Left lung (tissue), 4 donors: ENCODE measurements at regions not wholly inside any gene's neighbourhood (a gene's known extent, or its start where the extent isn't known, plus 50 kb on each side); places are given as distances from the start of the nearest gene placed in this dataset.

ENCODE experiments used
- ATAC-seq: fragments of 200-7000 bp; cut with Tn5 transposase; one replicate; pipeline ENCODE4 v1.9.1; 2020; ENCODE audit warnings: moderate library complexity
- DNase-seq, 4 donors: peaks; one replicate each; pipeline ENCODE4 v3.0.0-alpha.2; 2013 to 2020
- H3K27ac ChIP-seq, 2 donors: fragments of 200-600 bp; sonication (generic) in 1 of 2; one replicate each; pipeline versions ENCODE4 v1.5.0 to v1.8.0; 2020 to 2021
- H3K27me3 ChIP-seq, 2 donors: fragments of 200-600 bp; sonication (generic) in 1 of 2; one replicate each; pipeline versions ENCODE4 v1.5.0 to v1.8.0; 2020 to 2021
- H3K36me3 ChIP-seq, 2 donors: fragments of 200-600 bp; sonication (generic) in 1 of 2; one replicate each; pipeline versions ENCODE4 v1.5.0 to v1.8.0; 2020 to 2021
- H3K4me1 ChIP-seq, 2 donors: fragments of 200-600 bp; one replicate each; pipeline ENCODE4 v1.8.0; 2021
- H3K4me3 ChIP-seq, 2 donors: fragments of 200-600 bp; sonication (generic) in 1 of 2; one replicate each; pipeline versions ENCODE4 v1.5.0 to v1.8.0; 2020 to 2021; ENCODE audit warnings: mild to moderate bottlenecking in 1 of 2
- H3K9me3 ChIP-seq, 2 donors: fragments of 200-600 bp; sonication (generic) in 1 of 2; one replicate each; pipeline versions ENCODE4 v1.5.0 to v1.8.0; 2020 to 2021
- CTCF ChIP-seq, 2 donors: fragments of 200-600 bp; sonication (generic) in 1 of 2; IDR thresholded peaks; one replicate each; pipeline versions ENCODE4 v1.5.0 to v1.8.0; 2021; ENCODE audit warnings: antibody characterized with exemption in 2 of 2
- intact Hi-C, 2 donors: fragments of 100-400 bp; cut with DNase I; formaldehyde crosslinking; loops; one replicate each; pipeline versions ENCODE4 v1.11.2 to v1.14.2; 2022
- donor health status: DM: no; HTN: yes; CAD: no.
- donor health status: DM: no; HTN: no; CAD: no.

GRCh38 chr9:81824802-81825730 is 103.2 kb upstream of the SPATA31D4 start:
- no peak for ATAC-seq
- peaks cover 0 to 3% of the 10 kb centered on the region in 2 donors for H3K4me1 ChIP-seq
- DNase-seq, result no peak

GRCh38 chr9:81825846-81826516 is 102.2 kb upstream of the SPATA31D4 start:
- peak overlapping the region in 1 of 2 donors; percentile 14 for H3K27ac ChIP-seq
- ATAC-seq, result peak; percentile 34
- no peak for DNase-seq
- H3K27me3 ChIP-seq, result no peaks in the 10 kb centered on the region
- no peak for TF ChIP-seq CTCF (IDR thresholded peaks at IDR 0.05)
- intact Hi-C loops, result no loop called here
- H3K36me3 ChIP-seq, result no peaks in the 10 kb centered on the region
- H3K9me3 ChIP-seq, result no peaks in the 10 kb centered on the region
- H3K4me3 ChIP-seq, result no peak overlapping the region
- H3K4me1 ChIP-seq, result peaks cover 0 to 3% of the 10 kb centered on the region in 2 donors

More at GRCh38 chr9:81824802-81825730, 103.2 kb upstream of the SPATA31D4 start:
- no peak overlapping the region for H3K4me3 ChIP-seq
- no peak for TF ChIP-seq CTCF (IDR thresholded peaks at IDR 0.05)
- H3K27me3 ChIP-seq, result no peaks in the 10 kb centered on the region
- no peaks in the 10 kb centered on the region for H3K9me3 ChIP-seq
- intact Hi-C loops, result no loop called here
- no peak overlapping the region for H3K27ac ChIP-seq
- H3K36me3 ChIP-seq, result no peaks in the 10 kb centered on the region

- intact Hi-C loops, result no loop called here
These were observed 101.7 kb upstream of the SPATA31D4 start for GRCh38 chr9:81826517-81826906.

GRCh38 chr9:81827616-81828296 is 100.5 kb upstream of the SPATA31D4 start:
- Histone ChIP-seq H3K27me3 (no peaks in the 10 kb centered on the region), H3K27ac (no peak overlapping the region), H3K4me3 (no peak overlapping the region), H3K4me1 (peaks cover 0 to 3% of the 10 kb centered on the region in 2 donors), H3K9me3 (no peaks in the 10 kb centered on the region), H3K36me3 (no peaks in the 10 kb centered on the region)
- ATAC-seq (no peak), DNase-seq (no peak)
- intact Hi-C loops, result no loop called here
- TF ChIP-seq CTCF (IDR thresholded peaks at IDR 0.05), result no peak

More at GRCh38 chr9:81826517-81826906, 101.7 kb upstream of the SPATA31D4 start:
- DNase-seq (peak in 3 of 4 donors; percentile 43 to 98 (median 95)), ATAC-seq (peak; percentile 37)
- Histone ChIP-seq H3K9me3 (no peaks in the 10 kb centered on the region), H3K36me3 (no peaks in the 10 kb centered on the region), H3K27ac (peak overlapping the region in 1 of 2 donors; percentile 14), H3K4me1 (peaks cover 0 to 3% of the 10 kb centered on the region in 2 donors), H3K4me3 (no peak overlapping the region), H3K27me3 (no peaks in the 10 kb centered on the region)
- TF ChIP-seq CTCF (IDR thresholded peaks at IDR 0.05), result no peak
